HT-29 (cell line): ENCODE measurements at regions not wholly inside any gene's neighbourhood (a gene's known extent, or its start where the extent isn't known, plus 50 kb on each side); places are given as distances from the start of the nearest gene placed in this dataset.
A peak's percentile ranks its signal among the peaks of the same experiment; 100 is the strongest.

Experiments used
- DNase-seq: peaks from one replicate; pipeline ENCODE4 v3.0.0-alpha.2; 2015; ENCODE audit warnings: low spot score

DNA sequence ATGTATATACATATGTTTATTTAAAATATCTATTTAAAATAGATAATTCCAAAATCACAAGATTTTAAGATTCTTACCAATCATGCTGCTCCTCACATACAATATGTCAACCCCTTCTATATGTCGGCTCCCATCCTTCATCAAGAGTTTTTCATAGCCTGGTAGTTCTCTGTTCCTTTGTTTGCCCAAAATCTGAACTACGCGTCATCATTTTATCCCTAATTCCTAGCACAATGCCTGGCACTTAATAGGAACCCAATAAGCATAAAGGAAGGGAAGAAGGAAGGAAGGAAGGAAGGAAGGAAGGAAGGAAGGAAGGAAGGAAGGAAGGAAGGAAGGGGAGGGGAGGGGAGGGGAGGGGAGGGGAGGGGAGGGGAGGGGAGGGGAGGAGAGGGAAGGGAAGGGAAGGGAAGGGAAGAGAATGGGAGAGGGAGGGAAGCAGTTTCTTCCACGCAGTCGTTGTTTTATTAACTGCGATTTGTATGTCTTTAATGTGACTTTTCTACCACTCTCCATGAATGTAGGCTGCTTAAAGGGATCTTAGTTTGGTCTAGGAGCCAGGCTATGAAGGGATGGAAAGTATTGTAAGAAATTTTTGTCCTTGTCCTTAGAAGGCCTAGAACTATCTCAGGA is 83.3 kb upstream of the PCGF5 start:
- no peak for DNase-seq

DNA sequence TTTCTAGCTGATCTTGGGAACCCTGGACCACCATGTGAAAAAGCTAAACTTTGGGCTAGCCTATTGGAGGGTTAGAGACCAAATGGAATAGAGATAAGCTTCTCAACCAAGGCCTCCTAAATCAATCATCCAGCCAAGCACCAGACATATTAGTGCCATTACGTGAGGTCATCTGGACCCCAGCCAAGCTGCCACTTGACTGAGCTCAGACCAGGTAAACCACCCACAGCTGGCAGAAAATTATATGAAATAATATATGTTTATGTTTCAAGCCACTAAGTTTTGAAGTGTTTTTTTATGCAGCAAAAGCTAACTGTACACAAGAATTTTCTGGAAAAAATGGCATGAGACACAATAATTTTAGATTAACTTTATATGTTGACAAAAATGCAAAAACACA is 82.6 kb upstream of the PCGF5 start:
- DNase-seq: no peak

DNA sequence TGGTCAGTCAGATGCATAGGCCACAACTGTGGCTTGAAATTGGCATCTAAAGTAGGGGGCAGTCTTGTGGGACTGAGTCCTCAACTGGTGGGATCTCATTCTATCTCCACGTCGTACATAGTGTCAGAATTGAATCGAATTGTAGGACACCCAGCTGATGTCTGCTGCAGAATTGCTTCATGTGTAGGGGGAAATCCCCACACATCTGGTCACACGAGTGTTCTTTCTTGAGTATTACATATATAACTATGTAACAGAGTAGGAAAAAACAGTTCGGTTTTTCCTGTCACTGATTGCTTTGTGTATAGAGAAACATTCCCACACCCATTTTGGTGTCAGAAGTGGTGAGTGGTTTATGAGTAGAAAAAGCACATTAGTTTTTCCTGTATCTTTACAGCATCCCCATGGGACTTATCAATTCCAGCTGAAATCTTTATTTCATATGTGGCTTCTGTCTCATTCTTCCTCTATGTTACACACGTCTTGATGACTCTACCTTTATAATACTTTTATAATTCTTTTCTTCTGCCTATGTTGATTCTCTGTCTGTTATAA is 79.4 kb upstream of the PCGF5 start:
- no peak for DNase-seq

DNA sequence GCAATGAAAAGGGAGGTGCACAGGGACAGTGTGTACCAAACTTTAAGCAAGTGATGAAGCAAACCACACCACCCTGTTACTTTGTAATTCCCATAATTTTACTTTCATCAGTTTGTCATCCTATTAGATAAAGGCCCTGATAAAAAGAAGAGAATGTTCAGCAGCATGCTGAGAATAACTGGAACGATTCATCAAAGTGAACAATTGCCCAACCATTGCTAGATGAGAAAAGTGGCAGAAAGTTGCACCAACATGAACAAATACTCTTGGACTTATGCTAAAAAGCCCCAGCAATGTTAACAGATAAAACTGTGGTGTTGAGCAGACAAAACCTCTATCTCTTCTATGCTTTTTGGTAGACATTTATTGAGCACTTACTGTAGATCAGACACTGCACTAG is 75.5 kb upstream of the PCGF5 start:
- no peak for DNase-seq

DNA sequence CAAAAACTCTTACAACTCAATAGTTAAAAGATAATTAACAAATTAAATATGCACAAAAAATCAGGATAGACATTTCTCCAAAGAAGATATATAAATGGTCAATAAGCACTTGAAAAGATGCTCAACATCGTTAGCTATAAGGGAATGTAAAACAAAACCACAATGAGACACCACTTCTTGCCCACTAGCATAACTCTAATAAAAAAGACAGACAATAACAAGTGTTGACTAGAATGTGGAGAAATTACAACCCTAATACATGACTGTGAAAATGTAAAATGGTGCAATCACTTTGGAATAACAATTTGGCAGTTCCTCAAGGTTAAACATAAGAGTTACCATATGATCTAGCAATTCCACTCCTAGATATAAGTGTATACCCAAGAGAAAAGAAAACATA is 74.3 kb upstream of the PCGF5 start:
- no peak for DNase-seq

DNA sequence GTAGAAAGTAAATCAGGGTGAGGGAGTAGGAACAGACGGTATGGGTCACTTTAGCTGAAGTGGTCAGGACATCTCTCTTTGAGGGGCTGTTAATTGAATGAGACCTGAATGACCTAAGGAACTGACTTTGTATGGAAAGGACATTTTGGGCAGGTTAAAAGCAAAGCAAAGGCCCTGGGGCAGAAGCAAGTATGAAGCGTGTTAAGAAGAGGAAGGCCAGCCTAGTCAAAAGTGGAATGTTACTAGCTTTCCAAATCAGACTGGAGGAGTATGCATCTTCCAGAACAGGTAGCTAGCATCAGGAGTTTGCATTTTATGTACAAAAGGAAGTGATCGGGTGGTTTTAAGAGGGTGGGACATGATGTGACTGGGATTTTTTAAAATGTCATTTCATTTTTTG is 70.9 kb upstream of the PCGF5 start:
- DNase-seq: no peak

DNA sequence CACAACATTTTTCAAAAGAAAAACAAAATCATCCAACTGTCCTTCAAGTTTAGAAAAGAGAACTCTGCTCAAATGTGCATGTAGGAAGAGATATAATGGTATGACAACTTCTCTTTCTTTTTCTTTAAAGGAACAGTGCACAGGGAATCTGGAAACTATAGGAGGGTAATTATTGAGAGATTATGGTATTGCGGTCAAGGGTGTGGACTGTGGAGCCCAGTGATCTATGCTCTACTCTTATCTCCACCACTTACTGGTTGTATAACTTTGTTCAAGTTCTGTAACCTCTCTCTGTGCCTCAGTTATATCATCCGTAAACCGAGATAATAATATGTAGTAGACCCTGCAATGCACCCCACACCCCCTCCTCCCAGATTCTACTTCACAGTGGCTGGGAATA is 69.8 kb upstream of the PCGF5 start:
- DNase-seq: no peak

DNA sequence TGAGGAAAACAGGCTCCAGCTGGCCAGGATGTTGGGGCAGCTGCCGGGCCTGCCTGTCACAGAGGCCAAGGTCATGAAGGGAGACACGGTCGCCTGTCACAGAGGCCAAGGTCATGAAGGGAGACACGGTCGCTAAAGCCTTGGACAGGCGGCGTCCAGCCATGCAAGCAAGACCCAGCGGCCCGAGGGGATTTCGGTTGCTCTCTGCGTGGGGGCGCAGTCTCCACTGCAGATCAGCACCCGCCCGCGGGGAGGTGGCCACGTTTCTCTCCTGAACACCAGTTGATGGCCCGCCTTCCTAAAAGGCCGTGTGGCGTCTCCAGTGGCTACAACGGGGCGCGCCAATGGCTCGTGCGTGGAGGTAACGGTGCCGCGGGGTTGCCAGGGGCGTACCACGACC is 67.0 kb upstream of the PCGF5 start:
- DNase-seq: no peak

DNA sequence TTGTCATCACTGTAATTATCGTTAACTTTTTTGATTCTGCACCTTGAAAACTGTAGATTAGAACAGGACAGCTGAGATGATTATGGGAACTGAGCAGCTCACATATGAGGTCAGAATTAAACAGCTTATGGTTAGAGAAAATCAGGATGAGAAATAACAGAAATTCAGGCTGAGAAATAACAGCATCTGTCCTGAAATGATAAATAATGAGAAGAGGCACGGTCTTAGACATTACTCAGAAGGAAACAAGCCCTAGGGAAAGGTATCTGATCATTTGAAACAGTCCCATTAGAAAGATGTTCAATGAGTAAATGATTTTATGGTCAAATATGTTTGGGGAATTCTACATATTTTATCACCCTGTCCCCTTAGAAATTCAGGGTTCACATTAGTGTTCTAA is 65.6 kb upstream of the PCGF5 start:
- DNase-seq: no peak

DNA sequence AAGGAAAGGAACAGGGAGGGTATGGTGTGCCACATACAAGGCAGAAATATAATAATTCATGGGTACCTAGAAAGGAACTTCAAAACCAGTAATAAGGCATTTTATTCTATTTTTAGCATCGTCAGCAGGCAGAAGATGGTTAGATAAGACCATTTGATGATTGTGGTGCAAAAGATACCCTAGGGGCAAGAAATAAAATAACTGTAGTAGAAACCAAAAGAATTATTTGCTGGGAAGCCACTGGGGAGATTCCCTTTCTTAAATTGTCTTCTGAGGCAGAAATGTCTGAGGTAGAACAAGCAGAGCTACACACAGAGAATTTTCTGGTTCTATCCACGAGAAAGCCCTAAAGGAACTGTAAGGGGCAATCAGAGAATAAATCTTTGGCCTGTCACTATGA is 64.3 kb upstream of the PCGF5 start:
- no peak for DNase-seq

DNA sequence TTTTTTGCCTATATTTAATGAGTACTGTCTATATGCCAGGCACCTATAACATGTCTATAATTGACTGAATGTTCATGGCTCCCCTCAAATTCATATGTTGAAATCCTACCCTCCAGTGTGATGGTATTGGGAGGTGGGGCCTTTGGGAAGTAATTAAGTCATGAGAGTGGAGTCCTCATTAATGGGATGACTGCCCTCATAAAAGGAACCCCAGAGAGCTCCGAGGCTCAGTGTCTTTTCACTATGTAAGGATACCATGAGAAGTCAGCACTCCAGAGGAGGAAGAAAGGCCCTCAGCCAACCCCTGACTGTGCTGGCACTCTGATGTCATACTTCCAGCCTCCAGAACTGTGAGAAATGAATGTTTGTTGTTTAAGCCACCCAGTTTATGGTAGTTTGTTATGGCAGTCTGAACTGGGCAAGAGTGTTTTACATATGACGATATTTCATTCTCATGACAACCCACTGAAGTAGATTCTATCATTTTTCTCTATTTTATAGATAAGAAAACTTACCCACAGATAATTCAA is 61.1 kb upstream of the PCGF5 start:
- no peak for DNase-seq

DNA sequence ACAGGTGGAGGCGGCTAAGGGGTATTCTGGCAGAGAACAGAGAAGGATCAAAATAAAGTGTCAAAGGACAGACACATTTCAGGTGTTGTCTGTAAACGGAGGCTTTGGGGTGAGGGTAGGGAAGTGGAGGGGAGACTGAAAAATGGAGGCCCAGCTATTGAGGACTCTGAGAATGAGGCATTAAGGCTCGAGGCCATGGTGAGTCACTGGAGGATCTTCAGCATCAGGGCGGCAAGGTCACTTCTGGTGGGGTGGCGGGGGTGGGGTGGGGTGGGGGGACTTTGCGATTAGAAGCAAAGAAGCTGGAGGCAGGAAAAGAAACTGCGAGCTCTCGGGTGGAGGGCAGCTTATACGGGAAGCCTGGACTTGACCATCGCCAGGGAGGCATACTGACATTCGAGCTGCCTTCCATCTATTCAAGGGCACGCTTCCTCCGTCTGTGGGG is 58.4 kb upstream of the PCGF5 start:
- no peak for DNase-seq

DNA sequence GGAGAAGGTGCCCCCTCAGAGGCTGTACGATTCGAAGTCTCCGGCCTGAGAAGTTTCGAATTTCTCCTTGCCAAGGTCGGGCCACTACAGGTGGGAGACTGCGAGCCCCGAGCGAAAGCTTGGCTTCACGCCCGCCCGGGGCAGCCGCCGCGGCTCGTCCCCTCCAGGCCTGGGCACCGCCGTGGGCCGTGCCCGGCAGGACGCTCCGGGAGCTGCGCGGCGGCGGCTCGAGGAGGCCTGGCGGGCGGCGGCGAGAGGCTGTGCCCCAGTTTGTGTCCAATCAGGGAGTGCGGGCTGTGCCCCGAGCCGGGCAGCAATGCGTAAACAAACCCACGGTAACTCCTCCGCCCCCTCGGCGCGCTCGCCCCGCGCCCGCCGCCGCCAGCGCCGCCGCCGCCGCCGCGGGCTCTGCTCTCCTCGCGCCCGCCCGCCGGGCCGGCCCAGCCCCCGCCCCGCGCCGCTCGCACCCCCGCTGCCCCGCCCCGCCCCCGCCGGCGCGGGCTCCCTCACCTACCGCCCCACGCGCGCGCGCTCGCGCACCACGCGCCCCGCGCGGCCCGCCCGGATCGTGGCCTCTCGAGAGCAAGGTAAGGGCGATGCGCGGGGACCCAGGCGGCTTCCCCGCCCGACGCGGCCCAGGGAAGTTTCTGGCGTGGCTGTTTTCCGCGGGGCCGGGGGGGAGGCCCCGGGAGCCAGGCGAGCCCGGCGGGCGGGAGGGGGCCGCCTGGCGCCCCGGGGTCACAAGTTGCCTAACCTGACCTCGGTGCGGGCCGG is 57.8 kb upstream of the PCGF5 start:
- peak; percentile 31 for DNase-seq

DNA sequence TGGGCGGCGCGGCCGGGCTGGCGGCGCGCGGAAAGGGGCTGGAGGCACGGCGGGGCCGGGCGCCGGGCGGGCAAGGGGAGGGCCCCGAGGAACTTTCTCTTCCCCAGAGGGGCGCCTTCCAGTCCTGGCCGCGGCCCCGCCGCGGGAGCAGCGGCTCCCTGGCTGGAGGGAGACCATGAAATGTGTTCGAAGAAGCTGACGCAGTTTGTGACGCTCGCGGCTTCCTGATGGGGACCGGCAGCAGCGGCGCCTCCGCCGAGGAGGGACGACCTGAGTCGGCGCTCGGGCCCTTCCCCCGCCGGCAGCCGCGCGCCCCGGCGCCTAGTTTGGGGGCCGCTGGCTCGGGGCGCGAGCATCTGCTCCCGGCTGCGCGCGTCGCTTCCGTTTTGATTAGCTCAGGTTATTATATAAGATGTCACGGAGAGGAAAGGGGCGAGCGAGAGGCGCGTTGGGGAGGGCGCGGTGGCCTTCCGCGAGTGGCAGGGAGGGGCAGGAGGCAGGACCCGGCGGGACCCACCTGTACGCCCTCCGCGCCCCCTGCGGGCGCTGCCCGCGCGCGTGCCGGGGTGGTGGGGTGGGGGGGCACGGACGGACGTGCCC is 57.1 kb upstream of the PCGF5 start:
- peak; percentile 55 for DNase-seq

DNA sequence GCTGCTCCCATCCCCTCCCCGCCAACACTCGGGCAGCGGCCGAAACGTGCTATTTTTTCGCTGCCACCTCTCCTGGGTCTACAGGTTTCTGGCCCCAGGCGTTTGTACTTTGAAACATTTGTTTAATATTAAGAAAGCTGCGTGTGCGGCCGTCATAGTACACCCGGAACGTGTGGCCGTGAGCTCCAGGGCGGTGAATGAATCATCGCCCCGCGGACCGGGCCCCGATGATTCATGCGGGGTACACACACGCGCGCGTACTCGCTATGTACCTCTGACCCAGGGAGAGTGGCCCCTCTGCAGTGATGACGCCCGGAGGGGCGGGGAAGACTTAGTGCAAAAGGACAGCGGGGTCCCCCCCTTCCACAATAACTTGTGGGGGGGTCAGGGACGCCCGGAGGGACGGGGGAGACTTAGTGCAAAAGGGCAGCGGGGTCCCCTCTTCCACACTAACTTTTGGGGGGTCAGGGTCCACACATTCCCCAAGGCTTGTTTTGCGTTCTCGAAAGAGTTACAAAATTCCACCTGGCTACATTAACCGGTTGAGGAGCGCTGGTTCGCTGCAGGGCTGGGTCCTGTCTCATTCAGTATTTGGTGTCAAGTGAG is 56.5 kb upstream of the PCGF5 start:
- peak; percentile 37 for DNase-seq

DNA sequence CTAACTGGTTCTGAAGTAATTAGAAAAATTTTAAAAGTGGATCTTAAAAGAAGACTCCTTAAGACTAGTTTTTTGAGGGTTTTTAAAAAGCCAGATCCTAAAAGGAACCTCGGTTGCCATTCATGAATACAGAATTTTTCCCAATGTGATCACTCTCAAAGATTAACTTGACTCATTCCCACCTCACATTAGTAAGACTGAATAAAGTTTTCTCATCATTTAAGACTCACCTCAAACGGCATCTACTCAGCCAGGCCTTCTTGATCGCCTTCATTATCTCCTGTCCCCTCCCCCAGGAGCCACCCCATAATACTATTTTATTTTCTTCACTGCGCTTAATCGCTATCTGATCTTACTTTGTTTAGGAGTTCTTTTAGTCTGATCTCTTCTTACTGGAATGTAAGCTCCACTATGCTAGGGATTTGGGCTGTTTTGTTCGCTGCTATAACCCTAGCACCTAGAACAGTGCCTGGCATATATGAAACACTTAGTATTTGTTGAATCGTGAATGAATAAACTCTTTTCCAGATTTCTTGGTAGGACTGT is 55.9 kb upstream of the PCGF5 start:
- DNase-seq: no peak

DNA sequence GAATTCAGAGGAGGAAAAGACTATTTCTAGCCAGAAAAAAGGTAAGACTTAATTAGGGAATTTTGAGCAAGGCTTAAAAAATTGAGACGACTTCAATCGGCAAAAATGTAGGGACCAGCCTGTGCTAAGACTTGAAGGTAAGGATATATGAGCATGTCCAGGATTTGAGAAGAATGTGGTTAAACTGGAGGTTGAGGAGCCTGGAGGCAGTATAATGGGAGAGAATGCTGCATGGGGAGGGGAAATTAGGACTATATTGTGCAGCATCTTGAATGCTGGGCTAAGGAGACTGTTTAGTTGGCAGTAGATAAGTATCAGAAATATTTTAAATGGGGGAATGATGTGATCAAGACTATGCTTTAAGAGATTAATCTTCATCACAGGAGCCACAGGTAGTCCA is 53.1 kb upstream of the PCGF5 start:
- DNase-seq: no peak

DNA sequence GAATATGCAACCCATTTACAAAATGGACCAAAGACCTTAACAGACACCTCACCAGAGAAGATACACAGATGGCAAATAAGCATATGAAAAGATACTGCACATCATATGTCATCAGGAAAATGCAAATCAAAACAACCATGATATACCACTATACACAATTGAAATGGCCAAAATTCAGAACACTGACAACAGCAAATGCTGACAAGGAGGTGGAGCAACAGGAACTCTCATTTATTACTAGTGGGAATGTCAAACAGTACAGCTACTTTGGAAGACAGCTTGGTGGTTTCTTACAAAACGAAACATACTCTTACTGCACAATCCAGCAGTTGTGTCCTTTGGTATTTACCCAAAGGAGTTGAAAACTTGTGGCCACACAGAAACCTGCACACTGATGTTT is 50.0 kb upstream of the PCGF5 start:
- no peak for DNase-seq
